T-helper 2 cell treated with Interferon-gamma antibody and Interleukin-4, amounts not matched to agents 100 ng/mL and 5 ng/mL, for 36 hours (primary cell): ENCODE measurements at regions not wholly inside any gene's neighbourhood (a gene's known extent, or its start where the extent isn't known, plus 50 kb on each side); places are given as distances from the start of the nearest gene placed in this dataset.

Experiments
- intact Hi-C: fragments of 100-400 bp; cut with micrococcal nuclease; formaldehyde crosslinking; loops from one replicate; pipeline ENCODE4 v1.15.1; 2023

GRCh38 chr15:96262097-96262496, 68.4 kb upstream of the NR2F2 start:
- intact Hi-C loops, result no loop called here

- intact Hi-C loops, result no loop called here
These were observed 67.7 kb upstream of the NR2F2 start for GRCh38 chr15:96262549-96263489.

GRCh38 chr15:96264351-96264798, 66.1 kb upstream of the NR2F2 start:
- intact Hi-C loops, result no loop called here

- intact Hi-C loops, result no loop called here
These were observed 65.5 kb upstream of the NR2F2 start for GRCh38 chr15:96264801-96265515.

GRCh38 chr15:96266456-96266855, 64.0 kb upstream of the NR2F2 start:
- intact Hi-C loops, result no loop called here

- intact Hi-C loops, result no loop called here
These were observed 63.0 kb upstream of the NR2F2 start for GRCh38 chr15:96267463-96267862.

- intact Hi-C loops, result no loop called here
These were observed 61.9 kb upstream of the NR2F2 start for GRCh38 chr15:96268442-96269204.

GRCh38 chr15:96270581-96271172, 59.8 kb upstream of the NR2F2 start:
- intact Hi-C loops, result no loop called here

GRCh38 chr15:96272427-96272826, 58.1 kb upstream of the NR2F2 start:
- intact Hi-C loops, result no loop called here

GRCh38 chr15:96273317-96274086, 57.0 kb upstream of the NR2F2 start:
- intact Hi-C loops, result no loop called here

GRCh38 chr15:96274087-96274440, 56.4 kb upstream of the NR2F2 start:
- intact Hi-C loops, result no loop called here

GRCh38 chr15:96274698-96275097, 55.8 kb upstream of the NR2F2 start:
- intact Hi-C loops, result no loop called here

- intact Hi-C loops, result no loop called here
These were observed 53.9 kb upstream of the NR2F2 start for GRCh38 chr15:96276438-96277210.
